Panc1 (cell line): ENCODE measurements at regions not wholly inside any gene's neighbourhood (a gene's known extent, or its start where the extent isn't known, plus 50 kb on each side); places are given as distances from the start of the nearest gene placed in this dataset.

Experiments
- POLR2AphosphoS5 ChIP-seq: IDR thresholded peaks from 2 replicates; pipeline ENCODE4 v1.6.1; 2012; ENCODE audit warnings: mild to moderate bottlenecking, low read depth, low read length, moderate library complexity
- REST ChIP-seq, 2 experiments: IDR thresholded peaks; 2 replicates each; pipeline ENCODE4 v1.6.1; 2011 to 2012; ENCODE audit warnings: low read depth in 2 of 2, control low read depth in 1 of 2, low read length in 1 of 2, mild to moderate bottlenecking in 1 of 2, moderate library complexity in 1 of 2; ENCODE audit not compliant: insufficient read depth in 1 of 2
- SIN3A ChIP-seq: IDR thresholded peaks from 2 replicates; pipeline ENCODE4 v1.6.1; 2012; ENCODE audit warnings: low read depth, mild to moderate bottlenecking, low read length, moderate library complexity, borderline replicate concordance; ENCODE audit not compliant: insufficient read depth
- TCF7L2 ChIP-seq: IDR thresholded peaks from 2 replicates; pipeline ENCODE4 v1.6.1; 2011; ENCODE audit warnings: mild to moderate bottlenecking, low read depth, low read length, inconsistent platforms
- TF ChIP-seq, protein P1 (sequence below): fragments of 450-650 bp; IDR thresholded peaks from 2 replicates; pipeline ENCODE4 v1.5.1; 2017; ENCODE audit warnings: mild to moderate bottlenecking

- TF ChIP-seq, protein P1, sequence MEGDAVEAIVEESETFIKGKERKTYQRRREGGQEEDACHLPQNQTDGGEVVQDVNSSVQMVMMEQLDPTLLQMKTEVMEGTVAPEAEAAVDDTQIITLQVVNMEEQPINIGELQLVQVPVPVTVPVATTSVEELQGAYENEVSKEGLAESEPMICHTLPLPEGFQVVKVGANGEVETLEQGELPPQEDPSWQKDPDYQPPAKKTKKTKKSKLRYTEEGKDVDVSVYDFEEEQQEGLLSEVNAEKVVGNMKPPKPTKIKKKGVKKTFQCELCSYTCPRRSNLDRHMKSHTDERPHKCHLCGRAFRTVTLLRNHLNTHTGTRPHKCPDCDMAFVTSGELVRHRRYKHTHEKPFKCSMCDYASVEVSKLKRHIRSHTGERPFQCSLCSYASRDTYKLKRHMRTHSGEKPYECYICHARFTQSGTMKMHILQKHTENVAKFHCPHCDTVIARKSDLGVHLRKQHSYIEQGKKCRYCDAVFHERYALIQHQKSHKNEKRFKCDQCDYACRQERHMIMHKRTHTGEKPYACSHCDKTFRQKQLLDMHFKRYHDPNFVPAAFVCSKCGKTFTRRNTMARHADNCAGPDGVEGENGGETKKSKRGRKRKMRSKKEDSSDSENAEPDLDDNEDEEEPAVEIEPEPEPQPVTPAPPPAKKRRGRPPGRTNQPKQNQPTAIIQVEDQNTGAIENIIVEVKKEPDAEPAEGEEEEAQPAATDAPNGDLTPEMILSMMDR: no peak
- TF ChIP-seq SIN3A: no peak
- no peak for TF ChIP-seq REST (IDR thresholded peaks at IDR 0.05; ENCODE audit: insufficient read depth in 1 of 2, low read depth in 2 of 2, low read length in 1 of 2)
- TF ChIP-seq POLR2AphosphoS5: peak; percentile 69; the same call in 1 of the 2 replicates
- no peak for TF ChIP-seq TCF7L2
Observed at GRCh38 chr6:160810238-160810637, 108.2 kb downstream of the PLG start.
